ENCODE measurements at regions not wholly inside any gene's neighbourhood (a gene's known extent, or its start where the extent isn't known, plus 50 kb on each side); places are given as distances from the start of the nearest gene placed in this dataset.
A peak's percentile ranks its signal among the peaks of the same experiment; 100 is the strongest.
"Not testable (repeated sequence)": the region's sequence is repeated elsewhere in the genome, so short reads cannot be mapped to it uniquely, and the experiment has no call there.

GRCh38 chr18:76710646-76711520 lies 111.5 kb upstream of the ZNF236 start:
- Histone ChIP-seq H3K27ac (no peak overlapping the region), H3K36me3 (no peaks in the 10 kb centered on the region), H3K4me3 (ENCODE audit: low read depth in 1 of 2, low read length in 1 of 2) (no peak overlapping the region)

GRCh38 chr18:76709659-76710645 lies 112.4 kb upstream of the ZNF236 start:
- TF ChIP-seq, protein P1, sequence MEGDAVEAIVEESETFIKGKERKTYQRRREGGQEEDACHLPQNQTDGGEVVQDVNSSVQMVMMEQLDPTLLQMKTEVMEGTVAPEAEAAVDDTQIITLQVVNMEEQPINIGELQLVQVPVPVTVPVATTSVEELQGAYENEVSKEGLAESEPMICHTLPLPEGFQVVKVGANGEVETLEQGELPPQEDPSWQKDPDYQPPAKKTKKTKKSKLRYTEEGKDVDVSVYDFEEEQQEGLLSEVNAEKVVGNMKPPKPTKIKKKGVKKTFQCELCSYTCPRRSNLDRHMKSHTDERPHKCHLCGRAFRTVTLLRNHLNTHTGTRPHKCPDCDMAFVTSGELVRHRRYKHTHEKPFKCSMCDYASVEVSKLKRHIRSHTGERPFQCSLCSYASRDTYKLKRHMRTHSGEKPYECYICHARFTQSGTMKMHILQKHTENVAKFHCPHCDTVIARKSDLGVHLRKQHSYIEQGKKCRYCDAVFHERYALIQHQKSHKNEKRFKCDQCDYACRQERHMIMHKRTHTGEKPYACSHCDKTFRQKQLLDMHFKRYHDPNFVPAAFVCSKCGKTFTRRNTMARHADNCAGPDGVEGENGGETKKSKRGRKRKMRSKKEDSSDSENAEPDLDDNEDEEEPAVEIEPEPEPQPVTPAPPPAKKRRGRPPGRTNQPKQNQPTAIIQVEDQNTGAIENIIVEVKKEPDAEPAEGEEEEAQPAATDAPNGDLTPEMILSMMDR (IDR thresholded peaks at IDR 0.05) = peak; percentile 91
- H3K4me3 ChIP-seq (ENCODE audit: low read depth in 1 of 2, low read length in 1 of 2) = no peak overlapping the region

More at GRCh38 chr18:76710646-76711520, 111.5 kb upstream of the ZNF236 start:
- peaks cover 3 to 5% of the 10 kb centered on the region in 2 experiments for H3K4me1 ChIP-seq (ENCODE audit: control insufficient read depth in 1 of 2, insufficient read depth in 1 of 2, low read depth in 1 of 2, low read length in 1 of 2)
- no peaks in the 10 kb centered on the region for H3K27me3 ChIP-seq
- H3K9me3 ChIP-seq = no peaks in the 10 kb centered on the region
- TF ChIP-seq, protein P1 (IDR thresholded peaks at IDR 0.05) = no peak

GRCh38 chr18:76708722-76709353 lies 113.5 kb upstream of the ZNF236 start:
- H3K27ac ChIP-seq = no peak overlapping the region
- H3K9me3 ChIP-seq = no peaks in the 10 kb centered on the region
- H3K4me3 ChIP-seq (ENCODE audit: low read depth in 1 of 2, low read length in 1 of 2) = no peak overlapping the region
- peaks cover 4% of the 10 kb centered on the region for H3K27me3 ChIP-seq
- H3K36me3 ChIP-seq = no peaks in the 10 kb centered on the region
- peaks cover 3 to 5% of the 10 kb centered on the region in 2 experiments for H3K4me1 ChIP-seq (ENCODE audit: control insufficient read depth in 1 of 2, insufficient read depth in 1 of 2, low read depth in 1 of 2, low read length in 1 of 2)
- TF ChIP-seq, protein P1 (IDR thresholded peaks at IDR 0.05) = no peak

More at GRCh38 chr18:76709659-76710645, 112.4 kb upstream of the ZNF236 start:
- no peaks in the 10 kb centered on the region for H3K9me3 ChIP-seq
- no peaks in the 10 kb centered on the region for H3K27me3 ChIP-seq
- no peaks in the 10 kb centered on the region for H3K36me3 ChIP-seq
- no peak overlapping the region for H3K27ac ChIP-seq
- H3K4me1 ChIP-seq (ENCODE audit: control insufficient read depth in 1 of 2, insufficient read depth in 1 of 2, low read depth in 1 of 2, low read length in 1 of 2) = peaks cover 3 to 5% of the 10 kb centered on the region in 2 experiments

DNA sequence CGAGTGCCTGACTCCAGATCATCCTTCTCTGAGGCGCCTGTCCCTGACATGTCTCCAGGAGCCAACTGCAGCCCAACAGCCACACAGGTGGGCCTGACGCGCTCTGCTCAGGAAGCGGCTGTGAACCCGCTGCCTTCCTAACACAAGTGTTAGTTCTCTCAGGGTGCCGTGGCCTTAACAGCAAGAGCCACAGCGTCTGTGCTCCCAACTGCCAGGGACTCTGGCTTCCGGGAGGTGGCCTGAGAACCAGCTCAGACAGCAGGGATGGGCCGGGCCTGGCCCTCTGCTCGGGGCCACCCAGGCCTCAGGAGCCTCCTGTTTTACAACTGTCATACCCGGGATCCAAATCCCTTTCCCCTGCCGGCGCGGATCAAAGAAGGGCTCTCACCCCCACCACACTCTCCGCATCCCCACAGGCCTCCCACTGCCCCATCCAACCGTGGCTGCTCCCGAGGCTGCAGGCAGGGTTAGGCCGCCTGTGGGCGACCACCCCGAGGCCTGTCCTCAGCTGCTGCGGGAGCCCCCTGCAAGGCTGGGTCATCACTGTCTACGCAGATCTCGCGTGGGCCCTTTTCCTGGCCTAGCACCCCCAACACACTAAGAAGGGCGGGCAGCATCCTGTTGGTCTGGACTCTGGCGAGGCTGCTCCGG lies 114.2 kb upstream of the ZNF236 start:
- H3K27ac ChIP-seq = no peak overlapping the region
- no peaks in the 10 kb centered on the region for H3K36me3 ChIP-seq
- H3K27me3 ChIP-seq = peaks cover 6% of the 10 kb centered on the region
- TF ChIP-seq, protein P1 (IDR thresholded peaks at IDR 0.05) = no peak
- H3K9me3 ChIP-seq = no peaks in the 10 kb centered on the region
- peaks cover 3 to 5% of the 10 kb centered on the region in 2 experiments for H3K4me1 ChIP-seq (ENCODE audit: control insufficient read depth in 1 of 2, insufficient read depth in 1 of 2, low read depth in 1 of 2, low read length in 1 of 2)
- no peak overlapping the region for H3K4me3 ChIP-seq (ENCODE audit: low read depth in 1 of 2, low read length in 1 of 2)

DNA sequence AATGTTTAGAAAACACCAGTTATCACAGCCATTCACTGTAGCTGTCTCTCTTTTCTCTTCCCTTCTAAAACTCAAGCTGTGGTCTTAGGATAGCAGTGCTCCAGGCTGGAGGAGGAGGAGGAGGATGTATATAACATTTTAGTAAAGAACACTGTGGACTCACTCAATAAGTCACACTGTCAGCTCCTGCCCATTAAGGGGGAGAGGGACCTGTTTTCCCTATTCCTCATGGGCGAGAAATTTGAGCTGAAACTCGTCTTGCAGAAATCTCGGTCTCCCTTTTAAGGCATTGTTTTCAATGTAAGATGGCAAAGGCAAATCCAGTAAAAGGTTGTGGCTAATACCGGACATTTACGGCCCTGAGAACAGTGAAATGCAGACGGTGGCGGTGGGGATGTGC lies 114.8 kb upstream of the ZNF236 start:
- TF ChIP-seq, protein P1 (IDR thresholded peaks at IDR 0.05) = no peak
- H3K9me3 ChIP-seq = no peaks in the 10 kb centered on the region
- no peak overlapping the region for H3K27ac ChIP-seq
- no peaks in the 10 kb centered on the region for H3K36me3 ChIP-seq
- peaks cover 3 to 5% of the 10 kb centered on the region in 2 experiments for H3K4me1 ChIP-seq (ENCODE audit: control insufficient read depth in 1 of 2, insufficient read depth in 1 of 2, low read depth in 1 of 2, low read length in 1 of 2)
- peaks cover 11% of the 10 kb centered on the region for H3K27me3 ChIP-seq
- H3K4me3 ChIP-seq (ENCODE audit: low read depth in 1 of 2, low read length in 1 of 2) = no peak overlapping the region

DNA sequence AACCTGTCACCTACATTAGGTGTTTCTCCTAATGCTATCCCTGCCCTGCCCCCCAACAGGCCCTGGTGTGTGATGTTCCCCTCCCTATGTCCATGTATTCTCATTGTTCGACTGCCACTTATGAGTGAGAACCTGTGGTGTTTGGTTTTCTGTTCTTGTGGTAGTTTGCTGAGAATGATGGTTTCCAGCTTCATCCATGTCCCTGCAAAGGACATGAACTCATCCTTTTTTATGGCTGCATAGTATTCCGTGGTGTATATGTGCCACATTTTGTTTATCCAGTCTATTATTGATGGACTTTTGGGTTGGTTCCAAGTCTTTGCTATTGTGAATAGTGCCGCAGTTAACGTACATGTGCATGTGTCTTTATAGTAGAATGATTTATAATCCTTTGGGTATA lies 117.8 kb upstream of the ZNF236 start:
- not testable (repeated sequence) for H3K27ac ChIP-seq; H3K9me3 ChIP-seq; H3K4me3 ChIP-seq (ENCODE audit: low read depth in 1 of 2, low read length in 1 of 2); H3K36me3 ChIP-seq; H3K4me1 ChIP-seq (ENCODE audit: control insufficient read depth in 1 of 2, insufficient read depth in 1 of 2, low read depth in 1 of 2, low read length in 1 of 2)
- peaks cover 39% of the 10 kb centered on the region for H3K27me3 ChIP-seq
